ENCODE measurements at regions not wholly inside any gene's neighbourhood (a gene's known extent, or its start where the extent isn't known, plus 50 kb on each side); places are given as distances from the start of the nearest gene placed in this dataset.
"Not testable (repeated sequence)": the region's sequence is repeated elsewhere in the genome, so short reads cannot be mapped to it uniquely, and the experiment has no call there.

- DNase-seq = no peak
These were observed 73.9 kb downstream of the RMI1 start for GRCh38 chr9:84054341-84055010.

- DNase-seq = no peak
These were observed 77.1 kb downstream of the RMI1 start for GRCh38 chr9:84057662-84058061.

- DNase-seq = no peak
These were observed 79.3 kb downstream of the RMI1 start for GRCh38 chr9:84059936-84060335.

DNA sequence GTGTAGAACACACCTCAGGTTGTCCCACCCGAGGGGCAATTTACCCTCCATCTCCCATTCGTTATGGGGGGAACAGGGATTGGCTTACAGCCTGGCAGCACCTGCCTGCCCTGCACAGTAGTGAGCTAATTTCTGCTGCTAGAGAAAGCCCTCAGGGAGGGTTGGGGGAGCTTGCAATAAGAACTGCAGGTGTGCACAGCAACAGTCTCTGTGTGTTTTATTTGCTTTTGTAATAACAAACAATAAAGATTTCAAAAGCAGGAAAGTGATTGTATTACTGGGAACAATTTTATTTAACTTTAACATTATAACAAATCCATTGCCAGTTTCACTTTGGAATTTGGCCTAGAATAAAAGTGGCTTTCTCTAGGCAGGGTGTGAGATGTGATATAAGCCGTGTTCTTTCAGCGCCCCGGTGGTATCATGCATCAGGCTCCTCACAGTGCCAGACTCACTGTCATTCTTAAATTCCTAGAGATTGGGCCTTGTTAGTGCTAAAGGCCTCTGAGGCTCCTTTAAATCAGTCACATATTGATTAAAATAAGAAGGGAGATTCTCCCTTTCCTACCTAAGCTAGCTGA is 81.1 kb downstream of the RMI1 start:
- no peak for DNase-seq

GRCh38 chr9:84062538-84062937 is 81.9 kb downstream of the RMI1 start:
- no peak for DNase-seq

GRCh38 chr9:84067821-84068220 is 87.2 kb downstream of the RMI1 start:
- no peak for DNase-seq

- no peak for DNase-seq
These were observed 88.3 kb downstream of the RMI1 start for GRCh38 chr9:84068872-84069271.

DNA sequence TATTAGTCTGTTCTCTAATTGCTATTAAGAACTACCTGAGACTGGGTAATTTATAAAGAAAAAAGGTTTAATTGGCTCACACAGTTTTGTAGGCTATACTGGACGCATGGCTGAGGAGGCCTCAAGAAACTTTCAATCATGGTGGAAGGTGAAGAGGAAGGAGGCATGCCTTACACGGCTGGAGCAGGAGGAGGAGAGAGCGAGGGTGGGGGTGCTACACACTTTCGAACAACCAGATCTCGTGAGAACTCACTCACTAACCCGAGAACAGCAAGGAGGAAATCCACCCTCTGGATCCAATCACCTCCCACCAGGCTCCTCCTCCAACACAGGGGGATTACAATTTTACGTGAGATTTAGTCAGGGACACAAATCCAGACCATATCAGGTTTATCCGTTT is 90.0 kb downstream of the RMI1 start:
- no peak for DNase-seq

DNA sequence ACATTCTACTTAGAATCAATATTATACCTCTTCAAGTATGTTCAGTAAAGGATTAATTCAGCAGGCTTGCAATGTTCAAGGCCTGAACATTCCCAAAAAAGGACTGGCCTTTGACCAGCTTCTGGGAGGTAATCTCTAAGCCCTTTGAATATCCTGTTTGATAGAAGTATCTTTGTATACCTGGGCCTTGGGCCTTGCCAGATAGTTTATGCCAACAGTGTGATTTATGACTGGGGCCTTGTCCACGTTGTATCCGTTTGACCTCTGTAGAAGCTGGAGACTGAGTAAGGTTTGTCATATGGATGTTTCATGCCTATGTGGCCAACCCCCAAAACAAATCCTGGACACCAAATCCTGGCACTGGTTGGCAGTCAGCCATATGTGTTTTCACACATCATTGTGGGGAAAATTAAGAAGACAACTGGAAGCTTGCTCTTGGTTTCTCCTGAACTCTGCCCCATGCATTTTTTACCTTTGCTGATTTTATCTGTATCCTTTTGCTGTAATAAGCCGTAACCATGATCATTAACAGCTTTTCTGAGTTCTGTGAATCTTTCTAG is 92.1 kb downstream of the RMI1 start:
- DNase-seq = no peak

GRCh38 chr9:84075004-84075403 is 94.4 kb downstream of the RMI1 start:
- no peak for DNase-seq

DNA sequence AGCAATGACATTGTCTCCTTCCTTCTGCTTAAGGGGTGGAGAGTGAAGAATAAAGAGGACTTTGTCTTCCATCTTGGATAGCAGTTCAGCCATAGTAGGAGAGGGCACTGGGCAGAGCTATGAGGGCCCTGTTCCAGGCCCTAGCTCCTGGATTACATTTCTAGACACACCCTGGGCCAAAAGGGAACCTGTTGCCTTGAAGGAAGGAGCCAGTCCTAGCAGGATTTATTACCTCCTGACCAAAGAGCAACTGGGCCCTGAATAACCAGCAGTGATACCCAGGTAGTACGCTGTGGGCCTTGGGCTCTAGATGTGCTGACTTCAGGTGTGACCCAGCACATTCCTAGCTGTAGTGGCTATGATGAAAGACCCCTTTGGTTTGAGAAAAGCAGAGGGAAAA is 95.8 kb downstream of the RMI1 start:
- no peak for DNase-seq

DNA sequence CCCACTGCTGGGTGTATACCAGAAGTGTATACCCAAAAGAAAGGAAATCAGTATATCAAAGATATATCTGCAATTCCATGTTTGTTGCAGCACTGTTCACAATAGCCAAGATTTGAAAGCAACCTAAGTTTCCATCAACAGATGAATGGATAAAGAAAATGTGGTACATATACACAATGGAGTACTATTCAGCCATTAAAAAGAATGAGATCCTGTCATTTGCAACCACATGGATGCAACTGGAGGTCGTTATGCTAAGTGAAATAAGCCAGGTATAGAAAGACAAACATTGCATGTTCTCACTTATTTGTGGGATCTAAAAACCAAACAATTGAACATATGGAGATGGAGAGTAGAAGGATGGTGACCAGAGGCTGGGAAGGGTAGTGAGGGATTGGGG is 97.2 kb downstream of the RMI1 start:
- not testable (repeated sequence) for DNase-seq

DNA sequence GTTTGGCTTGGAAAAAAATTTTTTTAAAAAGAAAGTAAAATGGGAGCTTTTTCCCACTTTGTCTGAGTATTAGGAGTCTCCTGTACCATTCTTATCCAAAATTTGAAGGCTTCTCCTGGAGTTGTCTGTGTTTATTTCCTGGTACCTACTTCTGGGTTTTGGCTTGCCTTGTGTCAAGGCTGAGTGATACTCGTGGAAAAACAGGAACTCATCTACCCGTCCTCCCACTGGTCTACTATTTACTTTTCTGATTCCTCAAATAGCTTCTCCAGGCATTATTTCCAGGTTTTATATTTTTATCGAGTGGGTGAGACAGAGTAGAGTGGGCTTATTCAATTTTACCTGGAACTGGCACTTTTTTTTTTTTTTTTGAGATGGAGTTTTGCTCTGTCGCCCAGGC is 99.4 kb downstream of the RMI1 start:
- DNase-seq = no peak

DNA sequence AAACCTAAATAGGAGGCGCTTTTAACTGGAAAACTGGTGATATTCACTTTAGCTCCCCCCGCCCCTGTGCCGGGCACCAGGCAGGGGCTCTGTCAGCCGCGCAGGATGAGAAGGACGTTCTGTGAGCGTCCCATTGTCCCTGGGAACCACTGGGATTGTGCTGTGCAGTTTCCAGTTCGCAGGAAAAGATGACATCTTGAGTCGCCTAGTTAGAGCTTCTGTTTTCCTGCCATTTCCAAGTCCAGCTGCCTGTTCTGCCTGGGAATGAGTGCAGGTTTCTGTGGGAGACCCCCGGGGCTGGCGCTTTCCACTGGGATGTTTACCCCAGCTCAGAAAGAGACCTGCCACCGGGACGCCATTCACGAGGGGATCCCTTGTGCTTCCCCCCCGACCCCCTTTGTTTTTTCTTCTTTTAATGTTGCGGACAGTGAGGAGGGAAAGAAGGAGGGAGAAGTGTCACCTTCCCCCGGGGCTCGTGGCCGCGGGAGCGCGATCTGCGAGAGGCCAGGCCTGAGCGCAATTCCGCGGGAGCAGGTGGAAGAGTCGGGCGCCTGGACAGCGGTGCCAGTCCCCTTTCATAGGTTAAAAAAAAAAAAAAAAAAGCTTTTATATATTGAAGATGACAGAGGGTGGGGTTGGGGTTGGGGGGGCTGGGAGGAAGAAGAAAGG is 121.5 kb downstream of the RMI1 start:
- no peak for DNase-seq

GRCh38 chr9:84103651-84104377 is 123.2 kb downstream of the RMI1 start:
- DNase-seq = no peak

DNA sequence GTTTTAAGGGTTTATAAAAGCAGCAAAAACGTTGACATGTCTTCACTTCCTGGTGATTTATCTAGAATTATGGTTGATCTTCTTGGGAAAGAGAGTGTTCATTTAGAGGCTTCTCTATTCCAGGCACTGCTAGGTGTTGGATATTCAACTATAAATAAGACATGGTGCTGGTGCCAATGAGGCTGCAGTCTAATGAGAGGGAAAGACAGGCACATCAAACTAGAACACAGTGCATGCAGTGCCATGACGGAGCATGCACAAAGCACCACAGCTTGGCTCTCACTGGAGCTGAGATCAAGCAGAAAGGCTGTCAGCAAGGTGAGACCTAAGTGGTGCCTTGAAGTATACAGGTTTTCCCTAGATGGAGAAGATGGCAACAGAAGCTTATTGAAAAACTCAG is 126.5 kb downstream of the RMI1 start:
- DNase-seq = no peak

GRCh38 chr9:84107995-84108394 is 127.4 kb downstream of the RMI1 start:
- no peak for DNase-seq

DNA sequence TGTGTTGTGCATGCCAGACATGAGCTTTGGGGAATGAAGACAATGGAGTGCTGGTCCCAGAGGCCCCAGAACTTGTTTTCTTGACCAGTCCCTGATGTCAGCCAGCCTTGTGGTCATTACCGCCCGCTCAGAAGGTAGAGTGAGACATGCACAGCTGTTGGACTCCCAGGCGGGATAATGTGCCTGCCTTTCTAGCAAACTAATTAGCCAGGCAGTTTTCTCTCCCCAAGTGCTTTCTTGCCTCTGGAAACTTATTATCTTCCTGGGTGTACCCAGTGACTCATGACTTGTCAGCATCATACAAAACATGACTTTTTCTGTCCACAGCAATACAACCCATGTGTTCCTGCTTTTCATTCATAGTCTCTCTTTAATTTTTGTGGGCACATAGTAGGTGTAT is 131.1 kb downstream of the RMI1 start:
- no peak for DNase-seq

DNA sequence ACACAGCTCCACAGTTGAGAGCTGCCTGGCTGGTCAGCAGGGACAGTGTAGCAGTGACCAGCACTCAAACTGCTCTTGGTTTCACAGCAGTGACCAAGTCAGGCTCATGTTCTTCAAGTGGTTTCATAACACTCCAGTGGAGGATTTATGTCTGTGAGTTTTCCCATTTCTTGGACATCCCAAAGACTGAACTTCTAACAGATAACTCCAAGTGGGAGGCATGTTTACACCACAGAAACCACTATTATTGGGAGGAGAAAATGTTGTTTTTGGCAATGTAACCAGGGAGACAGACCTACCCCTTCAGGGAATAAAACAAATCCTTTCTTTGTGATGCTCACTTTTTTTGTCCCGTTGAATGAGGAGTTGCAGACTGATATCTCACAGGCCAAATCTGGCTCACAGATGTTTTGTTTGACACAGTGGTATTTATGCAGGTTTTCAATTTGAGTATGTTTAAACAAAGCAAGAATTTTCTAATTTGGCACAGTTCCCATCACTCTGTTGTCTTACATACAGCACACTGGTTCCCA is 141.5 kb downstream of the RMI1 start:
- no peak for DNase-seq

- DNase-seq = no peak
These were observed 142.0 kb downstream of the RMI1 start for GRCh38 chr9:84122572-84122971.

- DNase-seq = no peak
These were observed 143.2 kb downstream of the RMI1 start for GRCh38 chr9:84123648-84124406.

DNA sequence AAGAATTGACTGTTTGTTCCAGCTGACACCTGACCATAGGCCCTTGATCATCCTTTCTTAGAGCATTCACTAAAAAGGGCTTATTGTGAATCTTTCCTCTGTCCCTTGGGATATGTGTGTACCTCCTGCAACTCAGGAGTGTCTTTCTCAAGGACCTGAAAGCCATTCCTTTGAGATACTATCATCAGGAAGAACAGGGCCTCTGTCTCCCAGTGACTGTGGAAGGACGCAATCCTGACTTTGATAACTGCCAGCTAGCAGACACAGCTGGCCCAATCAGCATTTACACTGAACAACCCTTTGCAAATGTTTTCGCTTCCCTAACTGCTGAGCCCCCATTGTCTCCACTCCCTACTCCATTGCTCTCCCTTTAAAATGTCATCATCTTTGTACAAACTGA is 144.4 kb downstream of the RMI1 start:
- no peak for DNase-seq

GRCh38 chr9:84129529-84129928 is 148.9 kb downstream of the RMI1 start:
- DNase-seq = no peak
